ENCODE measurements at regions not wholly inside any gene's neighbourhood (a gene's known extent, or its start where the extent isn't known, plus 50 kb on each side); places are given as distances from the start of the nearest gene placed in this dataset.

GRCh38 chr12:92077530-92077929 is 68.1 kb downstream of the BTG1 start:
- no peak overlapping the region for H3K27ac ChIP-seq
- TF ChIP-seq ZFX (IDR thresholded peaks at IDR 0.05) (no peak), CTCF (conservative IDR thresholded peaks at IDR 0.05) (no peak)

GRCh38 chr12:92076101-92076500 is 69.5 kb downstream of the BTG1 start:
- no peak for TF ChIP-seq CTCF (conservative IDR thresholded peaks at IDR 0.05)
- no peak for TF ChIP-seq ZFX (IDR thresholded peaks at IDR 0.05)
- no peak overlapping the region for H3K27ac ChIP-seq

- TF ChIP-seq CTCF (conservative IDR thresholded peaks at IDR 0.05), result no peak
- TF ChIP-seq ZFX (IDR thresholded peaks at IDR 0.05), result no peak
- H3K27ac ChIP-seq, result no peak overlapping the region
These were observed 70.2 kb downstream of the BTG1 start for GRCh38 chr12:92075425-92075914.

- TF ChIP-seq CTCF (conservative IDR thresholded peaks at IDR 0.05) (no peak), ZFX (IDR thresholded peaks at IDR 0.05) (no peak)
- no peak overlapping the region for H3K27ac ChIP-seq
These were observed 70.8 kb downstream of the BTG1 start for GRCh38 chr12:92074889-92075288.

- no peak overlapping the region for H3K27ac ChIP-seq
- TF ChIP-seq CTCF (conservative IDR thresholded peaks at IDR 0.05), result no peak
- TF ChIP-seq ZFX (IDR thresholded peaks at IDR 0.05), result no peak
These were observed 72.6 kb downstream of the BTG1 start for GRCh38 chr12:92073094-92073493.

- no peak overlapping the region for H3K27ac ChIP-seq
- TF ChIP-seq ZFX (IDR thresholded peaks at IDR 0.05), result no peak
- no peak for TF ChIP-seq CTCF (conservative IDR thresholded peaks at IDR 0.05)
These were observed 73.5 kb downstream of the BTG1 start for GRCh38 chr12:92072112-92072511.

GRCh38 chr12:92070864-92071445 is 74.7 kb downstream of the BTG1 start:
- TF ChIP-seq ZFX (IDR thresholded peaks at IDR 0.05), result no peak
- TF ChIP-seq CTCF (conservative IDR thresholded peaks at IDR 0.05), result no peak
- H3K27ac ChIP-seq, result no peak overlapping the region
